ENCODE measurements at regions not wholly inside any gene's neighbourhood (a gene's known extent, or its start where the extent isn't known, plus 50 kb on each side); places are given as distances from the start of the nearest gene placed in this dataset.

- Mint-ChIP-seq H3K4me3 (no peak overlapping the region), H3K27me3 (ENCODE audit: low read depth) (no peaks in the 10 kb centered on the region), H3K27ac (no peak overlapping the region), H3K36me3 (ENCODE audit: low read depth) (no peaks in the 10 kb centered on the region), H3K4me1 (ENCODE audit: low read depth) (no peaks in the 10 kb centered on the region), H3K9me3 (no peaks in the 10 kb centered on the region)
- DNase-seq, result no peak
- CTCF ChIA-PET, result no interaction called here
- intact Hi-C loops (cut with micrococcal nuclease), result no loop called here
Measured at GRCh38 chr12:59040043-59040442, 119.7 kb upstream of the LRIG3 start.

DNA sequence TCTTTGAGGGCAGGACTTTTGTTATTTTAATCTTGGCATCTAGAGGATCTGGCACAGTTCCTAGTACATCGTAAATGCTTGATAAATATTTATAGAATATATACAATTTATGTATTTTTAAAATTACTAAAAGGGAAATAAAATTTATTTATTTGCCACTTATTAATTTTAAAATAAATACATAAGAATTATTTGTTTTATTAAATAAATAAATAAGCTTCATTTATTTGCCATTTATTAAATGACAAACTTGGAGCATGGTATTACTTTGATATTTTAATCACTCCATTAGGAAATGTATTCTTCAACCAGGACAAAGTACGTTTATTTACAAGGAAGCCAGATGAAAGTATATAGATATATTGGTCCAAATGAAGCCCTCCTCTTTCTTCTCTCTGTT is 118.7 kb upstream of the LRIG3 start:
- no peaks in the 10 kb centered on the region for H3K27me3 Mint-ChIP-seq (ENCODE audit: low read depth)
- H3K4me3 Mint-ChIP-seq, result no peak overlapping the region
- intact Hi-C loops (cut with micrococcal nuclease), result no loop called here

DNA sequence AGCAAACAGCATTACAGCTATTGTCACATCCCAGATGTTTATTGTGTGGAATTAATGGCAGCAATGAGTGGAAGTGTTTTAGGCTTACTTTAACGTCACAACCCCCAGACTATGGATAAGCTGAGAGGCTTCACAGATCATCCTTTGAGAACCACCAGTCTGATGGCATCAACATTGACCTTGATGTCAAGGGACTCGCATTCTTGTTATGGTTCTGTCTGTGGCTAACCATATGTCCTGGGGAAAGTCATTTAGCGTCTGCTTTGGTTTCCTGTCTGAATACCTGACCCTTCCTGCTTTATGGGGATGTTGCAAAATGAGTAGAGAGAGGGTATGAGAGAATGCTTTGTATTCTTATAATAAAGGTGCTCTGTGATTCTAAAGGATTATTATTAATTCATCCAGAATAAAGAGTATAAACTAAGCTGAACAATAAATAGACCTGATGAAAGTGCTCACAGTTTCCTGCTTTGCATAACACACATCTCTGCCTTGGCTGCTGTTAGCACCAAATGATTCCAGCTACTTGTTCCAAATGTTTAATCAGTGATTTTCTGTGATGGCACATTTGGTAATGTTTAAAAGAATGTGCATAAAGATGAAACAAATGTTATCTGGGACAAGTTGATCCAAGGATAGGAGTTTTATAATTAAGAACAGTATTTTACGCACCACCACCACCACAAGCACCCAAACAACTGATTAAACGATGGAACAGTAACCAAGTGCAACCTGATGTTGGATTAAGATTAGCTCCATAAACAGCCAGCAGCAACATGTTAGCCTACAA is 116.9 kb upstream of the LRIG3 start:
- peaks cover 2% of the 10 kb centered on the region for H3K9me3 Mint-ChIP-seq
- CTCF ChIA-PET, result no interaction called here
- H3K36me3 Mint-ChIP-seq (ENCODE audit: low read depth), result no peaks in the 10 kb centered on the region
- no peak overlapping the region for H3K27ac Mint-ChIP-seq
- DNase-seq, result no peak
- intact Hi-C loops (cut with micrococcal nuclease), result no loop called here
- no peaks in the 10 kb centered on the region for H3K4me1 Mint-ChIP-seq (ENCODE audit: low read depth)
- H3K4me3 Mint-ChIP-seq, result no peak overlapping the region
- H3K27me3 Mint-ChIP-seq (ENCODE audit: low read depth), result no peaks in the 10 kb centered on the region

More for the DNA sequence above, 118.7 kb upstream of the LRIG3 start:
- no peaks in the 10 kb centered on the region for H3K9me3 Mint-ChIP-seq
- no peaks in the 10 kb centered on the region for H3K4me1 Mint-ChIP-seq (ENCODE audit: low read depth)
- CTCF ChIA-PET, result no interaction called here
- no peaks in the 10 kb centered on the region for H3K36me3 Mint-ChIP-seq (ENCODE audit: low read depth)
- no peak for DNase-seq
- H3K27ac Mint-ChIP-seq, result no peak overlapping the region

DNA sequence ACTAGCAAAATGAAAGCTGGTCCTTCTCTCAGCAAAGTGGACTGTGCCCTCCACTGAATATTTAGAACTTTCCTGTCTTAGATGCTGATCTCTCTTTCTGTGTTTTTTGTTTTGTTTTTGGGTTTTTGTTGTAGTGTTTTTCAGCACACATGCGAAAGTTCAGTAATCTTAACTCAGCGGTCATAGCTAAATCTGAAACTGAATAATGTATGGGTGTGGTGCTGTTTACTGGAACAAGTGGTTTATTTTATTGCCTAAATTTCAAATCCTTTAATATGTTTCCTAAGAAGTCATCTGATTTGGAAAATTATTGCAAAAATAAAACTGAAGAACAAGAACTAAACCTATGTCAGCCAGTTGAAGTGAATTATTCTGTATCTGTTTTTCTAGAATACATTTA is 116.0 kb upstream of the LRIG3 start:
- no peaks in the 10 kb centered on the region for H3K27me3 Mint-ChIP-seq (ENCODE audit: low read depth)
- CTCF ChIA-PET, result interaction anchor here (0.6 kb wide), 1 partner anchor 11 kb away, joined by 4 read pairs; no protein-coding TSS in a partner anchor

DNA sequence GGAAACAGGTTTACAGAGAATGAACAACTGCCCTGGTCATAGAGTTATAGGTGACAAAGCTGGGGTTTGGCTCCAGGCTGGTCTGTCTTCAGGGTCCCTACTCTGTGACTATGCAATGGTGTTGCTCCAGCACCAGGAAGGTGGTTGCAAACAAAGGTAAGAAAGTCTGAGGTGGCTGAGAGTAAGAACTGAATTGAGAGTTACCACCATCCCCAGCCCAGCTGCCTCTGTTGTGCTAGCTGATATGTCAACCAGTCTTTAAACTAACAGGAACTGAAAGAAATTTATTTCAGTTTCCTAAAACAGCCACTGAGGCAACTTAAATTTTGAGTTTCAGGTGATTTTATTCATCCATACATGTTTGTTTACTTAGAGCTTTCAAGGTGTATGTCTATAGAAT is 111.0 kb upstream of the LRIG3 start:
- intact Hi-C loops (cut with micrococcal nuclease), result no loop called here
- Mint-ChIP-seq H3K36me3 (ENCODE audit: low read depth) (no peaks in the 10 kb centered on the region), H3K4me3 (no peak overlapping the region), H3K9me3 (peaks cover 2% of the 10 kb centered on the region), H3K4me1 (ENCODE audit: low read depth) (no peaks in the 10 kb centered on the region), H3K27me3 (ENCODE audit: low read depth) (no peaks in the 10 kb centered on the region), H3K27ac (no peak overlapping the region)
- CTCF ChIA-PET, result no interaction called here
- no peak for DNase-seq

More for the DNA sequence above, 116.0 kb upstream of the LRIG3 start:
- H3K9me3 Mint-ChIP-seq, result peaks cover 2% of the 10 kb centered on the region
- intact Hi-C loops (cut with micrococcal nuclease), result no loop called here
- H3K27ac Mint-ChIP-seq, result no peak overlapping the region
- no peak for DNase-seq
- no peak overlapping the region for H3K4me3 Mint-ChIP-seq
- no peaks in the 10 kb centered on the region for H3K4me1 Mint-ChIP-seq (ENCODE audit: low read depth)
- H3K36me3 Mint-ChIP-seq (ENCODE audit: low read depth), result no peaks in the 10 kb centered on the region

DNA sequence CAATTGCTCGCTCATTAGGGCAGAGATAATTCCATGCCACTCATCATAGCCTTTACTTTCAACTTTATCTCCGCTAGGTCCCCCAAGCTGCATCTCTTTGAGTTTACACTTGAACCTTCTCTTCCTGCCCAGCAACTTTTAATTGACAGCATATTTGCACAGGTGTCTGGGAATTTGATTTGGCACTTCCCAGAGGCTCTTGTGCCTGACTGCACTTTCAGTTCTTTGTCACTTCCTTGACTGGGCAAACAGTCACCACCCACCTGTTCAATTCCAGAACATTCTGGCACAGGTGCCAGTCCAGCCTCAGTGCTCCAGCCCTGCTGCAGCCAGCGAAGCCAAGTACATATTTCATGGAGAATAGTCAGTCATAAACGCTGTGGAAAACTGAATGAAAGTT is 110.1 kb upstream of the LRIG3 start:
- H3K4me3 Mint-ChIP-seq, result no peak overlapping the region
- DNase-seq, result no peak
- peaks cover 2% of the 10 kb centered on the region for H3K9me3 Mint-ChIP-seq
- no peaks in the 10 kb centered on the region for H3K27me3 Mint-ChIP-seq (ENCODE audit: low read depth)
- no peaks in the 10 kb centered on the region for H3K4me1 Mint-ChIP-seq (ENCODE audit: low read depth)
- intact Hi-C loops (cut with micrococcal nuclease), result no loop called here
- CTCF ChIA-PET, result no interaction called here
- no peaks in the 10 kb centered on the region for H3K36me3 Mint-ChIP-seq (ENCODE audit: low read depth)
- no peak overlapping the region for H3K27ac Mint-ChIP-seq

- no peak for DNase-seq
Measured at GRCh38 chr12:59027199-59027598, 106.9 kb upstream of the LRIG3 start.

GRCh38 chr12:59023861-59024424 is 103.6 kb upstream of the LRIG3 start:
- intact Hi-C loops (cut with micrococcal nuclease), result no loop called here
- no peak overlapping the region for H3K27ac Mint-ChIP-seq
- no peaks in the 10 kb centered on the region for H3K4me1 Mint-ChIP-seq (ENCODE audit: low read depth)
- peaks cover 8% of the 10 kb centered on the region for H3K9me3 Mint-ChIP-seq
- no peaks in the 10 kb centered on the region for H3K36me3 Mint-ChIP-seq (ENCODE audit: low read depth)
- CTCF ChIA-PET, result interaction anchor here (0.6 kb wide), 1 partner anchor 372 kb away, joined by 3 read pairs; no protein-coding TSS in a partner anchor
- no peak overlapping the region for H3K4me3 Mint-ChIP-seq
- DNase-seq, result no peak
- H3K27me3 Mint-ChIP-seq (ENCODE audit: low read depth), result no peaks in the 10 kb centered on the region

More at GRCh38 chr12:59027199-59027598, 106.9 kb upstream of the LRIG3 start:
- Mint-ChIP-seq H3K36me3 (ENCODE audit: low read depth) (no peaks in the 10 kb centered on the region), H3K9me3 (peaks cover 3% of the 10 kb centered on the region), H3K4me1 (ENCODE audit: low read depth) (no peaks in the 10 kb centered on the region), H3K27me3 (ENCODE audit: low read depth) (no peaks in the 10 kb centered on the region), H3K27ac (no peak overlapping the region), H3K4me3 (no peak overlapping the region)
- intact Hi-C loops (cut with micrococcal nuclease), result no loop called here
- CTCF ChIA-PET, result no interaction called here

GRCh38 chr12:59020073-59020946 is 100.0 kb upstream of the LRIG3 start:
- CTCF ChIA-PET, result interaction anchor here (0.7 kb wide), 2 partner anchors 10 to 631 kb away, joined by 3 read pairs; no protein-coding TSS in a partner anchor
- H3K9me3 Mint-ChIP-seq, result peaks cover 8% of the 10 kb centered on the region
- intact Hi-C loops (cut with micrococcal nuclease), result no loop called here
- H3K27me3 Mint-ChIP-seq (ENCODE audit: low read depth), result no peaks in the 10 kb centered on the region
- no peaks in the 10 kb centered on the region for H3K36me3 Mint-ChIP-seq (ENCODE audit: low read depth)
- H3K27ac Mint-ChIP-seq, result no peak overlapping the region
- no peak for DNase-seq
- H3K4me1 Mint-ChIP-seq (ENCODE audit: low read depth), result no peaks in the 10 kb centered on the region
- no peak overlapping the region for H3K4me3 Mint-ChIP-seq

GRCh38 chr12:59014885-59015284 is 94.6 kb upstream of the LRIG3 start:
- CTCF ChIA-PET, result no interaction called here
- H3K9me3 Mint-ChIP-seq, result no peaks in the 10 kb centered on the region

DNA sequence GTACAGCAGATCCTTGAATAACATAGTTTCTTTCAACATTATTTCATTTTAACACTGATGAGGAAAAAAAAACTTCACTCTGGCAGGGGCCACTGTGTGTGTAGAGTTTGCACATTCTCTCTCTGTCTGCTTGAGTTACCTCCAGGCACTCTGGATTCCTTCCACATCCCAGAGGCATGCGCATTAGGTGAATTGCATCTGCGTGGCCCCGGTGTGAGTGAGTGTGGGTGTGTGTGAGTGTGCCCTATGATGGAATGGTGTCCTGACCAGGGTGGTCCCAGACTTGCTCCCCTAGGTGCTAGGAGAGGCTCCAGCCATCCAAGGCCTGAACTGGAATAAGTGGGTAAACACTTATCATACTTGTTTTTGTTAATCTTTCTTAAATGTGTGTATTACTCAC is 90.6 kb upstream of the LRIG3 start:
- no peaks in the 10 kb centered on the region for H3K4me1 Mint-ChIP-seq (ENCODE audit: low read depth)
- CTCF ChIA-PET, result no interaction called here
- no peaks in the 10 kb centered on the region for H3K9me3 Mint-ChIP-seq

More at GRCh38 chr12:59014885-59015284, 94.6 kb upstream of the LRIG3 start:
- intact Hi-C loops (cut with micrococcal nuclease), result no loop called here
- H3K27me3 Mint-ChIP-seq (ENCODE audit: low read depth), result no peaks in the 10 kb centered on the region
- H3K4me3 Mint-ChIP-seq, result no peak overlapping the region
- DNase-seq, result no peak
- no peaks in the 10 kb centered on the region for H3K36me3 Mint-ChIP-seq (ENCODE audit: low read depth)
- H3K4me1 Mint-ChIP-seq (ENCODE audit: low read depth), result no peaks in the 10 kb centered on the region
- no peak overlapping the region for H3K27ac Mint-ChIP-seq

DNA sequence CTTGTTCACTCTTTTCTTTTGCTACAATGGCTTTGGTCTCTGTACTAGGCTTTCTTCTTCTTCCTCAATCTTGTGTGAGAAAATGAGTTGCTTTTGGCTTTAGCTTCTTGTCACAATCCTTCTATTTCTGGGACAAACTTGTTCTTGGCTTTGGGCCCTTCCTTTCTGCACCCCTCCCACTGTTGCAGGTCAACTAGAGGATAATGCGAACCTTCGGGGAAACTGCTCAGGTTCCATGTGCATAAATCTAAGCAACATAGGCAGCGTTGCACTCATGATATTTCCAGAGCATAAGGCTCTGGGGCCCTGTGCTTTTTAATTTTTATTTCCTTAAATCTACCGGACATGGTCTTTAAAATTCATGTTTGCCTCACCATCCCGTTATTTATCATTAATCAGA is 89.8 kb upstream of the LRIG3 start:
- Mint-ChIP-seq H3K36me3 (ENCODE audit: low read depth) (no peaks in the 10 kb centered on the region), H3K9me3 (no peaks in the 10 kb centered on the region), H3K27ac (no peak overlapping the region), H3K4me3 (no peak overlapping the region), H3K4me1 (ENCODE audit: low read depth) (no peaks in the 10 kb centered on the region), H3K27me3 (ENCODE audit: low read depth) (no peaks in the 10 kb centered on the region)
- CTCF ChIA-PET, result interaction anchor here (0.6 kb wide), 1 partner anchor 11 kb away, joined by 3 read pairs; no protein-coding TSS in a partner anchor
- DNase-seq, result no peak
- intact Hi-C loops (cut with micrococcal nuclease), result no loop called here

More for the DNA sequence above, 90.6 kb upstream of the LRIG3 start:
- no peak for DNase-seq
- Mint-ChIP-seq H3K27ac (no peak overlapping the region), H3K27me3 (ENCODE audit: low read depth) (no peaks in the 10 kb centered on the region), H3K36me3 (ENCODE audit: low read depth) (no peaks in the 10 kb centered on the region), H3K4me3 (no peak overlapping the region)
- intact Hi-C loops (cut with micrococcal nuclease), result no loop called here

All from activated naive CD4-positive, alpha-beta T cell treated with anti-CD3 and anti-CD28 coated beads for 36 hours (primary cell).